IMR-90 (cell line): ENCODE measurements at regions not wholly inside any gene's neighbourhood (a gene's known extent, or its start where the extent isn't known, plus 50 kb on each side); places are given as distances from the start of the nearest gene placed in this dataset.

Source experiments
- ATAC-seq: fragments of 200-7000 bp; cut with Tn5 transposase; 2 replicates; pipeline ENCODE4 v1.9.1; 2020; ENCODE audit warnings: low read depth, mild to moderate bottlenecking, moderate library complexity
- BruUV-seq: library from RNA; stranded (reverse); fragments of 400-500 nt; replicated peaks from 2 replicates; lab custom pipeline; 2021; lab: Mats Ljungman, UMichigan
- CTCF ChIA-PET: fragments of 300-600 bp; formaldehyde crosslinking; extraction: SDS; loops from one replicate; lab custom pipeline; 2021; ENCODE audit warnings: antibody characterized with exemption; lab: Yijun Ruan, JAX
- POLR2A ChIA-PET: fragments of 300-600 bp; sonication (Branson Sonifier 250); formaldehyde crosslinking; loops from one replicate; lab custom pipeline; 2022; ENCODE audit warnings: antibody characterized with exemption; ENCODE audit not compliant: unreplicated experiment; lab: Charles Lee
- DNase-seq: peaks from one replicate; pipeline ENCODE4 v3.0.0; 2013
- H2AFZ ChIP-seq: replicated peaks from 2 replicates; pipeline ENCODE3; 2013; ENCODE audit warnings: low read length, mild to moderate bottlenecking; ENCODE audit not compliant: poor library complexity
- H2AK5ac ChIP-seq: 2 replicates; pipeline ENCODE4 v1.6.1; 2013; ENCODE audit warnings: low read depth, low read length, inconsistent platforms
- H2AK9ac ChIP-seq: replicated peaks from 2 replicates; pipeline ENCODE3; 2013; ENCODE audit warnings: mild to moderate bottlenecking, low read depth, low read length, moderate library complexity; ENCODE audit not compliant: poor library complexity
- H2BK120ac ChIP-seq: 2 replicates; pipeline ENCODE4 v1.6.1; 2013; ENCODE audit warnings: low read depth, low read length, inconsistent platforms
- H2BK15ac ChIP-seq: 3 replicates; pipeline ENCODE4 v1.6.1; 2013; ENCODE audit warnings: low read depth, low read length, inconsistent platforms
- H2BK20ac ChIP-seq: 2 replicates; pipeline ENCODE4 v1.6.1; 2013; ENCODE audit warnings: low read depth, mild to moderate bottlenecking, inconsistent platforms, low read length, moderate library complexity
- H2BK5ac ChIP-seq: 2 replicates; pipeline ENCODE4 v1.6.1; 2013; ENCODE audit warnings: mild to moderate bottlenecking, low read depth, low read length, inconsistent platforms; ENCODE audit not compliant: poor library complexity, severe bottlenecking
- H3K14ac ChIP-seq: replicated peaks from 2 replicates; pipeline ENCODE4 v1.6.1; 2013; ENCODE audit warnings: low read depth, low read length, inconsistent platforms
- H3K18ac ChIP-seq: 2 replicates; pipeline ENCODE4 v1.6.1; 2013; ENCODE audit warnings: low read depth, low read length, control low read depth
- H3K23ac ChIP-seq: 2 replicates; pipeline ENCODE4 v1.6.1; 2013; ENCODE audit warnings: low read depth, low read length, inconsistent platforms
- H3K27ac ChIP-seq: 2 replicates; pipeline ENCODE4 v1.5.1; 2013; ENCODE audit warnings: mild to moderate bottlenecking, control low read depth, low read length; ENCODE audit not compliant: insufficient read depth
- H3K27me3 ChIP-seq: 2 replicates; pipeline ENCODE4 v1.6.1; 2013; ENCODE audit warnings: low read length; ENCODE audit not compliant: control insufficient read depth, insufficient read depth
- H3K36me3 ChIP-seq: 2 replicates; pipeline ENCODE4 v1.6.1; 2013; ENCODE audit warnings: low read length, mixed read lengths; ENCODE audit not compliant: control insufficient read depth, insufficient read depth
- H3K4ac ChIP-seq: 2 replicates; pipeline ENCODE4 v1.6.1; 2013; ENCODE audit warnings: low read depth, low read length, inconsistent platforms
- H3K4me1 ChIP-seq: 2 replicates; pipeline ENCODE4 v1.6.1; 2013; ENCODE audit warnings: low read length, mixed read lengths; ENCODE audit not compliant: control insufficient read depth, insufficient read depth
- H3K4me2 ChIP-seq: 2 replicates; pipeline ENCODE4 v1.6.1; 2013; ENCODE audit warnings: low read depth, mild to moderate bottlenecking, control low read depth, low read length, moderate library complexity
- H3K4me3 ChIP-seq: 2 replicates; pipeline ENCODE4 v1.5.1; 2013; ENCODE audit warnings: low read depth, mild to moderate bottlenecking, control low read depth, low read length, moderate library complexity; ENCODE audit not compliant: insufficient read depth
- H3K56ac ChIP-seq: 2 replicates; pipeline ENCODE4 v1.6.1; 2013; ENCODE audit warnings: low read length, inconsistent platforms; ENCODE audit not compliant: insufficient read depth; ENCODE audit errors: extremely low read depth
- H3K79me1 ChIP-seq, 2 experiments: 2 replicates each; pipeline ENCODE4 v1.6.1; 2013; ENCODE audit warnings: low read length in 2 of 2, inconsistent platforms in 1 of 2, low read depth in 1 of 2
- H3K9ac ChIP-seq: 2 replicates; pipeline ENCODE4 v1.6.1; 2013; ENCODE audit warnings: low read depth, low read length, control low read depth
- H3K9me1 ChIP-seq: 2 replicates; pipeline ENCODE4 v1.6.1; 2013; ENCODE audit warnings: low read length, inconsistent platforms; ENCODE audit not compliant: insufficient read depth
- H3K9me3 ChIP-seq: 2 replicates; pipeline ENCODE4 v1.6.1; 2013; ENCODE audit warnings: low read length; ENCODE audit not compliant: control insufficient read depth, insufficient read depth
- H4K20me1 ChIP-seq: 2 replicates; pipeline ENCODE4 v1.6.1; 2013; ENCODE audit warnings: low read length, inconsistent platforms; ENCODE audit not compliant: insufficient read depth
- H4K5ac ChIP-seq: 2 replicates; pipeline ENCODE4 v1.6.1; 2013; ENCODE audit warnings: mild to moderate bottlenecking, low read depth, low read length, control low read depth
- H4K8ac ChIP-seq, 2 experiments: 2 replicates each; pipeline ENCODE4 v1.6.1; 2013; ENCODE audit warnings: low read depth in 2 of 2, low read length in 2 of 2, control low read depth in 1 of 2, inconsistent platforms in 1 of 2
- H4K91ac ChIP-seq: 2 replicates; pipeline ENCODE4 v1.6.1; 2013; ENCODE audit warnings: low read depth, low read length, inconsistent platforms; ENCODE audit not compliant: insufficient read depth
- BHLHE40 ChIP-seq: fragments of 150-350 bp; IDR thresholded peaks from 2 replicates; pipeline ENCODE4 v1.6.1; 2016; ENCODE audit warnings: mild to moderate bottlenecking, low read depth, low read length
- CEBPB ChIP-seq: IDR thresholded peaks from 2 replicates; pipeline ENCODE4 v1.6.1; 2012; ENCODE audit warnings: low read depth, low read length, improper control_type of control experiment
- CHD1 ChIP-seq: IDR thresholded peaks from 2 replicates; pipeline ENCODE4 v1.6.1; 2012; ENCODE audit warnings: low read depth, low read length, improper control_type of control experiment
- CTCF ChIP-seq: conservative IDR thresholded peaks from 2 replicates; pipeline ENCODE4 v1.5.1; 2012; ENCODE audit warnings: mild to moderate bottlenecking, low read depth, low read length, improper control_type of control experiment
- ELK1 ChIP-seq: fragments of 150-350 bp; IDR thresholded peaks from 2 replicates; pipeline ENCODE4 v1.6.1; 2016; ENCODE audit warnings: low read depth, mild to moderate bottlenecking, low read length, moderate library complexity, borderline replicate concordance
- FOS ChIP-seq: fragments of 150-350 bp; IDR thresholded peaks from 2 replicates; pipeline ENCODE4 v1.6.1; 2016; ENCODE audit warnings: low read depth, low read length
- MAFK ChIP-seq: IDR thresholded peaks from 2 replicates; pipeline ENCODE4 v1.6.1; 2012; ENCODE audit warnings: low read depth, low read length, improper control_type of control experiment
- MAZ ChIP-seq: IDR thresholded peaks from 2 replicates; pipeline ENCODE4 v1.6.1; 2012; ENCODE audit warnings: low read depth, mild to moderate bottlenecking, low read length, improper control_type of control experiment, moderate library complexity, borderline replicate concordance
- MXI1 ChIP-seq: IDR thresholded peaks from 2 replicates; pipeline ENCODE4 v1.6.1; 2012; ENCODE audit warnings: low read depth, mild to moderate bottlenecking, low read length, moderate library complexity, borderline replicate concordance
- NFE2L2 ChIP-seq: fragments of 150-350 bp; IDR thresholded peaks from 2 replicates; pipeline ENCODE4 v1.6.1; 2016; ENCODE audit warnings: low read depth, mild to moderate bottlenecking, low read length
- POLR2A ChIP-seq: IDR thresholded peaks from 2 replicates; pipeline ENCODE4 v1.6.1; 2012; ENCODE audit warnings: mild to moderate bottlenecking, low read depth, low read length
- RAD21 ChIP-seq: IDR thresholded peaks from 2 replicates; pipeline ENCODE4 v1.6.1; 2012; ENCODE audit warnings: low read length, improper control_type of control experiment
- RCOR1 ChIP-seq: IDR thresholded peaks from 2 replicates; pipeline ENCODE4 v1.6.1; 2012; ENCODE audit warnings: mild to moderate bottlenecking, low read length, improper control_type of control experiment; ENCODE audit not compliant: insufficient replicate concordance
- RFX5 ChIP-seq: IDR thresholded peaks from 2 replicates; pipeline ENCODE4 v1.8.0; 2012; ENCODE audit warnings: low read depth, mild to moderate bottlenecking, low read length, moderate library complexity
- SMC3 ChIP-seq: fragments of 150-350 bp; IDR thresholded peaks from 2 replicates; pipeline ENCODE4 v1.6.1; 2016; ENCODE audit warnings: low read depth, mild to moderate bottlenecking, antibody characterized with exemption, low read length, moderate library complexity
- USF2 ChIP-seq: fragments of 150-350 bp; IDR thresholded peaks from 2 replicates; pipeline ENCODE4 v1.6.1; 2017; ENCODE audit warnings: mild to moderate bottlenecking, antibody characterized with exemption, low read length, low read depth
- WGBS, 2 experiments: methylation state at CpG; one replicate each; pipeline versions ENCODE4 v1.1.5 to v1.1.7; 2013; ENCODE audit warnings: missing lambda C conversion rate in 2 of 2; ENCODE audit not compliant: insufficient read length in 1 of 2; ENCODE audit errors: extremely low coverage in 2 of 2; 5-methylcytosine and 5-hydroxymethylcytosine counted together
- dilution Hi-C: fragments of 300-500 bp; cut with HindIII; formaldehyde crosslinking; loops from one replicate; pipeline ENCODE4 v1.14.3; 2018; ENCODE audit warnings: low sequenced_read_pairs; ENCODE audit not compliant: unreplicated experiment
- in situ Hi-C: fragments of 300-500 bp; cut with MboI; formaldehyde crosslinking; loops from 3 replicates; pipeline ENCODE4 v1.14.3; 2019; ENCODE audit warnings: low sequenced_read_pairs, inconsistent platforms, mixed read lengths
- intact Hi-C: fragments of 100-400 bp; cut with micrococcal nuclease; formaldehyde crosslinking; loops from 2 replicates; pipeline ENCODE4 v1.10.0; 2022

- TF ChIP-seq SMC3 (no peak), RFX5 (no peak), MAZ (no peak), CHD1 (no peak), RCOR1 (no peak), USF2 (no peak), MXI1 (no peak), CTCF (no peak), CEBPB (no peak), FOS (no peak), ELK1 (no peak), POLR2A (no peak), RAD21 (no peak), NFE2L2 (no peak), BHLHE40 (no peak), MAFK (no peak)
- Histone ChIP-seq H4K91ac (no peak overlapping the region), H3K27me3 (no peaks in the 10 kb centered on the region), H2BK15ac (no peak overlapping the region), H2BK120ac (no peak overlapping the region), H2AK5ac (no peak overlapping the region), H2AFZ (no peak overlapping the region), H3K4me1 (no peaks in the 10 kb centered on the region), H4K20me1 (no peaks in the 10 kb centered on the region), H3K27ac (no peak overlapping the region), H3K56ac (no peak overlapping the region), H4K8ac (no peak overlapping the region), H4K5ac (no peak overlapping the region), H3K4me2 (no peak overlapping the region), H3K9me1 (no peaks in the 10 kb centered on the region), H3K18ac (no peak overlapping the region), H3K9ac (no peak overlapping the region), H3K4ac (no peak overlapping the region), H2BK5ac (no peak overlapping the region), H3K36me3 (no peaks in the 10 kb centered on the region), H3K4me3 (no peak overlapping the region), H3K23ac (no peak overlapping the region), H3K14ac (no peak overlapping the region), H2AK9ac (no peak overlapping the region), H3K79me1 (no peaks in the 10 kb centered on the region), H3K9me3 (peaks cover 12% of the 10 kb centered on the region), H2BK20ac (no peak overlapping the region)
- CTCF ChIA-PET: no interaction called here
- in situ Hi-C loops: no loop called here
- DNase-seq: no peak
- ATAC-seq: no peak
- POLR2A ChIA-PET: no interaction called here
- dilution Hi-C loops: no loop called here
- no CpG with 5 or more reads among the region's 1 CpG for whole genome bisulfite sequencing, 2 experiments
- BruUV-seq: no TSS peak
- intact Hi-C loops: no loop called here
These were observed 838.1 kb downstream of the DACH1 start for GRCh38 chr13:71028884-71029283.
